ENCODE measurements at regions not wholly inside any gene's neighbourhood (a gene's known extent, or its start where the extent isn't known, plus 50 kb on each side); places are given as distances from the start of the nearest gene placed in this dataset.

DNA sequence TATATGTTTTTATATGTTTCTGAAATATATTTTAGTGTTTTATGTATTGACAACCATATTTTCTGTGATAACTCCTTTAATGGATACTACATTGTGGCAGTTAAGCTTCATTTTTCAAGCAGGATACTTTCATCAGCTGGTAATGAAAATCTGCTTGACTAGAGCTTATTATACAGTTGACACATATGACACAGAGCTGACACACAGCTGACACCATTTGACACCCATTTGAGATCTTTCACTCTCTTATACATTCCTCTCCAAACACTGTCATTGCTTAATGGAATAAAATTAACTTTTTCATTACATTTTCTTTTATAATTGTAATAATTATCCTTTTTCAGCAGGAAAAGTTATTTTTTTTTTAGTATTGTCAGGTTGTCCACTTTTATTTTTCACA, 561.1 kb upstream of the NDST4 start:
- H3K36me3 ChIP-seq (ENCODE audit: insufficient read depth, low read length), result no peaks in the 10 kb centered on the region
- H3K9me3 ChIP-seq (replicated peaks; ENCODE audit: low read length), result no peaks in the 10 kb centered on the region
- no peak overlapping the region for H3K9ac ChIP-seq (ENCODE audit: low read depth, low read length)
- no peaks in the 10 kb centered on the region for H3K27me3 ChIP-seq (ENCODE audit: control insufficient read depth, insufficient read depth, low read length)
- H3K4me2 ChIP-seq (ENCODE audit: low read length), result no peak overlapping the region
- no peaks in the 10 kb centered on the region for H3K4me1 ChIP-seq (ENCODE audit: control insufficient read depth, insufficient read depth, low read length)
- no peak overlapping the region for H3K4me3 ChIP-seq (ENCODE audit: low read length)

DNA sequence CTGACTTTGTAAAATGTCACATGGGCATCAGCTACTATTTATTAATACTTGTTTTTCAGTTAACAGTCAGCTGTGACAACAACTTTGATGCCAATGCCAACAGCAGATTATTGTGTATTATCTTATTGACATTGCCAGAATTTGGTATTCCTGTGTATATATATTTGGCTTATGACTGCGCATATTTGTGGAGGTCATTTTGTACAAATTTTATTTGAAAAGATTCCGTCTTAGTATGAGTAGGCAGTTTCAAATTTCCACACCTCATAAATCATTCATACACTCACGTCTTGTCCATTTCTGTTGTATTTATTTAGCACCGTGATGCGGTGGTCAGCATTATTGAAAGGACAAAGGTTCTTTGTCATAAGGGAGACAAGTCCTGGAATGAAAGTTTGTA, 558.2 kb upstream of the NDST4 start:
- Histone ChIP-seq H3K9ac (ENCODE audit: low read depth, low read length) (no peak overlapping the region), H3K4me1 (ENCODE audit: control insufficient read depth, insufficient read depth, low read length) (no peaks in the 10 kb centered on the region), H3K36me3 (ENCODE audit: insufficient read depth, low read length) (no peaks in the 10 kb centered on the region), H3K4me2 (ENCODE audit: low read length) (no peak overlapping the region), H3K9me3 (replicated peaks; ENCODE audit: low read length) (no peaks in the 10 kb centered on the region), H3K4me3 (ENCODE audit: low read length) (no peak overlapping the region), H3K27me3 (ENCODE audit: control insufficient read depth, insufficient read depth, low read length) (no peaks in the 10 kb centered on the region)

DNA sequence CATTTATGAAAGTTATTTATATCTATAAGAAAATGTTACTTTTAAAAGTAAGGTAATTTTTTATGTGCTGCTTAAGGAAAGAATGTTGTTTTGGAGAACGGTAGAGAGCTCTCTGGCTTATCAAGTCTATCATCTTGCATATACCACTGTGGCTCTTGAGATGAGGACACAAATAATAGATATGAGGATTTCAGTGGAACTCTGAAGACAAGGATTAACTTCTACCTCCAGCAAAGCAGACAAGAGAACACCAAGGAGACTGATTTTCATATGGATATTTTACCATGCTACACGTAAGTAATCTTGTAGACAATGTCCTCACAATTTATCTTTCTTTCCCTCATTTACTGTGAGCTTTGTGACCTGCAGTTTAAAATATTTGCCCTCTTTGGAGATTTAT, 557.5 kb upstream of the NDST4 start:
- no peak overlapping the region for H3K4me2 ChIP-seq (ENCODE audit: low read length)
- no peaks in the 10 kb centered on the region for H3K27me3 ChIP-seq (ENCODE audit: control insufficient read depth, insufficient read depth, low read length)
- H3K4me1 ChIP-seq (ENCODE audit: control insufficient read depth, insufficient read depth, low read length), result no peaks in the 10 kb centered on the region
- H3K9me3 ChIP-seq (replicated peaks; ENCODE audit: low read length), result no peaks in the 10 kb centered on the region
- no peak overlapping the region for H3K9ac ChIP-seq (ENCODE audit: low read depth, low read length)
- H3K4me3 ChIP-seq (ENCODE audit: low read length), result no peak overlapping the region
- H3K36me3 ChIP-seq (ENCODE audit: insufficient read depth, low read length), result no peaks in the 10 kb centered on the region

DNA sequence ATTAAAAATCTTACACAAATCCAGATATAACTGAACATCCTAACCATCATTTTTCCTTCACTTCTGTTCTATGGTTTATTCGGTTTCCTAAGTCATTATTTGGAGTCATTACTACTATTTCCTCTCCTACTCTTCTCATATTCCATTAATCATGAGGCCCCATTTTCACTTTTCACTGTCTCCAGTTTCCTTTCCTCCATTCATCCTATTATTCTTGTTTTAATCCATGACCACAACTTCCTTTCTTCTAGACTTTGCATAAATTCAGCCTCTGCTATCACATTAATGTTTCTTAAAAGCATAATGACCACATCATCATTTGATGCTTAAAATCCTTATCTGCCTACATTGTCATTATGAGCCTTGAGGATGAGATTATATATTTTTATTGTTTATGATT, 555.0 kb upstream of the NDST4 start:
- H3K4me2 ChIP-seq (ENCODE audit: low read length), result no peak overlapping the region
- no peak overlapping the region for H3K4me3 ChIP-seq (ENCODE audit: low read length)
- H3K9ac ChIP-seq (ENCODE audit: low read depth, low read length), result no peak overlapping the region
- no peaks in the 10 kb centered on the region for H3K36me3 ChIP-seq (ENCODE audit: insufficient read depth, low read length)
- no peaks in the 10 kb centered on the region for H3K4me1 ChIP-seq (ENCODE audit: control insufficient read depth, insufficient read depth, low read length)
- H3K9me3 ChIP-seq (replicated peaks; ENCODE audit: low read length), result no peaks in the 10 kb centered on the region
- H3K27me3 ChIP-seq (ENCODE audit: control insufficient read depth, insufficient read depth, low read length), result no peaks in the 10 kb centered on the region

DNA sequence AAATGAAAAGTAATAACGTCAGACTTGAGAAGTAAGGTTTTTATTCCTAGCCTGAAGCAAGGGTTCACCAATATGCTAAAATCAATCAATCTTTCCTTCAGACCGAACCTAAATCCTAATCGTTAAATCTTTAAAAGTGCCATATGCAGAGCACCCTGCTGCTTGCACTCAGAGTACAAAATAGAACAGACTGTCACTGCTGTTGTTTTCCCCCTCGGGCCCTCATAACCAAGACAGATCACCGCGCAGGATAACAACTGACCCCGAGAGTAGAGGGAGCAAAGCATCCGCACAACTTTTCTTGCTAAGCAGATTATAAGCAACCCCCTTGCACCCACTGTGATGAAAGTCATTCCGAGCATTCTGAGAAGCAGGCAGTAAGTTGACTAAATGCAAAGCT, 550.9 kb upstream of the NDST4 start:
- no peaks in the 10 kb centered on the region for H3K9me3 ChIP-seq (replicated peaks; ENCODE audit: low read length)
- no peaks in the 10 kb centered on the region for H3K36me3 ChIP-seq (ENCODE audit: insufficient read depth, low read length)
- no peaks in the 10 kb centered on the region for H3K27me3 ChIP-seq (ENCODE audit: control insufficient read depth, insufficient read depth, low read length)
- no peak overlapping the region for H3K4me3 ChIP-seq (ENCODE audit: low read length)
- H3K4me2 ChIP-seq (ENCODE audit: low read length), result no peak overlapping the region
- no peak overlapping the region for H3K9ac ChIP-seq (ENCODE audit: low read depth, low read length)
- H3K4me1 ChIP-seq (ENCODE audit: control insufficient read depth, insufficient read depth, low read length), result no peaks in the 10 kb centered on the region

DNA sequence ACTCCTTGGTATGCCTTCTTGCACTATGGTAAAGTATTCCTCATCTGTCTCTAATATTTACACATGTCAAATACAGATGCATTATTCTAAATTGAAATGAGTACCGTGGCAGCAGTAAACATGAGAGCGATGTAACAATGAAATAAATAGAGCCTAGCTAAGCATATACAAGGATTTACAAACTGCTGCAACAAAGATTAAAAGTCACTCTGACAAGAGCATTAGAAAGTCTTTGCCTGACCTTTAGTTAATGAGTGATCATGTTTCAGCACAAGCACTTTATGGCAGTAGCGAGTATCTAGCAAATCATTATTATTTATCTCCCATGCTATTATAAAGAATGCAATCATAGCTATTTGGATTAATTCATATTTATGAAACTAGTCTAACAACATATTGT, 547.0 kb upstream of the NDST4 start:
- H3K36me3 ChIP-seq (ENCODE audit: insufficient read depth, low read length), result no peaks in the 10 kb centered on the region
- H3K4me2 ChIP-seq (ENCODE audit: low read length), result no peak overlapping the region
- no peaks in the 10 kb centered on the region for H3K9me3 ChIP-seq (replicated peaks; ENCODE audit: low read length)
- no peaks in the 10 kb centered on the region for H3K27me3 ChIP-seq (ENCODE audit: control insufficient read depth, insufficient read depth, low read length)
- no peak overlapping the region for H3K9ac ChIP-seq (ENCODE audit: low read depth, low read length)
- H3K4me3 ChIP-seq (ENCODE audit: low read length), result no peak overlapping the region
- no peaks in the 10 kb centered on the region for H3K4me1 ChIP-seq (ENCODE audit: control insufficient read depth, insufficient read depth, low read length)

DNA sequence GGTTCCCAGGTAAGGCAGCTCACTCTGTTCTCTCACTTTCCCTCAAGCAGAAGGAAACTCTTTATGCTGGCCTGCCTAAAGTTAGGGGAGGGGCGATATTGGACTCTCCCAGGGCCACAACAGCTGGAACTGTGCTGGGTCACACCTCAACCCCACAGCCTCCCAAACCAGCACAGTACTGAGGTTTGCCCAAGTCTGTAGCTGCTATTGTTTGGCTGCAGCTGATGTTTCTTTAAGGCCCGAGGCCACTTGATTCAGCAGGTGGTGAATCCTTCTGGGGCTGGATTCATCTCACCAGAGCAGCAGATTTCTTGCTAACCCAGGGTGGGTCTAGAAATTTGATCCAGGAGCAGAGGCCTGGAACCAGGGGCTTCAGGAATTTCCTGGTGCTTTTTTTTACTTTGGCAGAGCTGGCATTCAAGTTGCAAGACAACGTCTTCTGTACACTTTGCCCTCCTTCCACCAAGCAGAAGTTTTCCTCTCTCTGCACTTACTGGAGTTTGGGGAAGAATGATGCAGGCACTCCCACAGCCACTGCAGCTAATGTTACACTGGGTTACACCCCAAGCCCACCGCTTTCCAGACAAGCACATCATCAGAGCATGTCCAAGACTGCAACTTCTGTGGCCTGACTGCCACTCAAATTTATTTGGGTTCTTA, 544.7 kb upstream of the NDST4 start:
- Histone ChIP-seq H3K4me2 (ENCODE audit: low read length) (no peak overlapping the region), H3K4me3 (ENCODE audit: low read length) (no peak overlapping the region), H3K9me3 (replicated peaks; ENCODE audit: low read length) (no peaks in the 10 kb centered on the region), H3K4me1 (ENCODE audit: control insufficient read depth, insufficient read depth, low read length) (no peaks in the 10 kb centered on the region), H3K27me3 (ENCODE audit: control insufficient read depth, insufficient read depth, low read length) (no peaks in the 10 kb centered on the region), H3K36me3 (ENCODE audit: insufficient read depth, low read length) (no peaks in the 10 kb centered on the region), H3K9ac (ENCODE audit: low read depth, low read length) (no peak overlapping the region)

DNA sequence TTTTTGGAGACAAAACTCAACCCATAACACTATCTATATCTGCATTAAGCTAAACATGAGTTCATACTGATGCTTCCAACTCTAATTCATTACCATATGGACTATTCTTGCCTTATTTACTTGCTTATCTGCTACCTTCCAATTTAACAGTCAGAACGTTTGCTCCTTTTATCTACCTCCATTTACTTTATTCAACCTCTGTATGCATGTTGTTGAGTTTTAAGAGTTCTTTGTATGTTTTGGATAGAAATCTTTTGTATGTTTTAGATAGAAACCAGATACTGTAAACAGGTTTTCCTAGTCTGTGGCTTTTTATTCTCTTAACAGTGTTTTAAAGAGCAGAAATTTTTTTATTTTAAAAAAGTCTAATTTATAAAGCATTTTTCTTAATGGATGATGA, 542.2 kb upstream of the NDST4 start:
- no peaks in the 10 kb centered on the region for H3K9me3 ChIP-seq (replicated peaks; ENCODE audit: low read length)
- H3K36me3 ChIP-seq (ENCODE audit: insufficient read depth, low read length), result no peaks in the 10 kb centered on the region
- no peak overlapping the region for H3K4me2 ChIP-seq (ENCODE audit: low read length)
- no peaks in the 10 kb centered on the region for H3K4me1 ChIP-seq (ENCODE audit: control insufficient read depth, insufficient read depth, low read length)
- no peak overlapping the region for H3K9ac ChIP-seq (ENCODE audit: low read depth, low read length)
- H3K4me3 ChIP-seq (ENCODE audit: low read length), result no peak overlapping the region
- no peaks in the 10 kb centered on the region for H3K27me3 ChIP-seq (ENCODE audit: control insufficient read depth, insufficient read depth, low read length)

DNA sequence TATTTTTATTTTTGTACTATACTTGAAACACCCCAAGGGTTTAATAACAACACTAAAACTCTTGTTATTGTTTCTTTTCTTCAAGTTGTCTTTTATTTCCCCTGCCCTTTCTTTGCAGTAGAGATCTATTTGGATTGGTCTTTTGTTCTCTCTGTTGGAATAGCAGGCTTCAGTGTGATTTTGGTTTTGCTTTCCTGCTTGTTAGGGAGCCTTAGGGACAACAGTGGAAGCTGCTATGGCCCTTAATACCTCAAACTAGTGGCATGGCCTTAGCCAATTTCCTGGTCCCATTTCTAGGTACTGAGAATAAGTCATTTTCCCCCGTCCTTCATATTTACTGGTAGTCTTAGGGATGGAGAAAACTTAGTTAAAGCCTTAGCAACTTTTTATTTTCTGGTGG, 535.4 kb upstream of the NDST4 start:
- Histone ChIP-seq H3K27me3 (ENCODE audit: control insufficient read depth, insufficient read depth, low read length) (no peaks in the 10 kb centered on the region), H3K4me3 (ENCODE audit: low read length) (no peak overlapping the region), H3K9me3 (replicated peaks; ENCODE audit: low read length) (no peaks in the 10 kb centered on the region), H3K9ac (ENCODE audit: low read depth, low read length) (no peak overlapping the region), H3K4me1 (ENCODE audit: control insufficient read depth, insufficient read depth, low read length) (no peaks in the 10 kb centered on the region), H3K4me2 (ENCODE audit: low read length) (no peak overlapping the region), H3K36me3 (ENCODE audit: insufficient read depth, low read length) (no peaks in the 10 kb centered on the region)

DNA sequence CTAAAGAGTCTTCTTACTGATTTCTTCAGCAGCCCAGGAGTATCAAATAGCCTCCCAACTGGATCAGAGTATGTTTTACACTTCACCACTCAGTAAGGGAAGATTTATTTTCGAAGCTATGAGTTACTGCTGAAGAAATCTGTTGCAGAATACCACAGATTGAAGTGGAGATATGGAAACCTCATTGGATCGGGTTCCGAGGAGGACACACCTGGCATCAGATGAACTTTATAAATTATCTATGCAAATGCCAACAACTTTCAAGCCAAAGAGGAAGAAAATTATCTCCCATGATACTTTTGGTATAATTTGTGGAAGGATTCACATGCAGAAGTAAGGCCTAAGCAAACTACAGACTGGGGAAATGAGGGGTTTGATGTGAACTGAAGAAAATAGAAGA, 515.9 kb upstream of the NDST4 start:
- H3K9me3 ChIP-seq (replicated peaks; ENCODE audit: low read length), result no peaks in the 10 kb centered on the region
- no peaks in the 10 kb centered on the region for H3K36me3 ChIP-seq (ENCODE audit: insufficient read depth, low read length)
- H3K9ac ChIP-seq (ENCODE audit: low read depth, low read length), result no peak overlapping the region
- H3K4me1 ChIP-seq (ENCODE audit: control insufficient read depth, insufficient read depth, low read length), result no peaks in the 10 kb centered on the region
- no peaks in the 10 kb centered on the region for H3K27me3 ChIP-seq (ENCODE audit: control insufficient read depth, insufficient read depth, low read length)
- H3K4me3 ChIP-seq (ENCODE audit: low read length), result no peak overlapping the region
- no peak overlapping the region for H3K4me2 ChIP-seq (ENCODE audit: low read length)

DNA sequence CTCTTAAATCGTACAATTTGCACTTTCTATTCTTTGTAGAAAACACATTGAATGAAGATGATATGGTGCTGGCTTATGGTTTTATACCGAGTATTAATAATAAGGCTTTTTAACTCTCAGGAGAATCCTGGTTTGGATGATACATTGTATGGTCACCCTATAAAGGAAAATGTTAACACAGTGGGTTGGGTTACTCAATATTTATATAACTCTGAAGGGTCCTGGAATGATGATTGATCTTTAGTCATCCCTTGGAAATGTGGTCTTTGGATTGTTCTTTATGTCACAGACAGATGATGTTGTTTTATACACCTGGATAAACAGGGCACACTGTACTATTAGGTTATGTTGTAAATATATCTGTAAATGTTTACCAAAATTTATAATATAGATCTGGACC, 496.2 kb upstream of the NDST4 start:
- H3K9me3 ChIP-seq (replicated peaks; ENCODE audit: low read length), result no peaks in the 10 kb centered on the region
- no peaks in the 10 kb centered on the region for H3K36me3 ChIP-seq (ENCODE audit: insufficient read depth, low read length)
- H3K4me3 ChIP-seq (ENCODE audit: low read length), result no peak overlapping the region
- no peaks in the 10 kb centered on the region for H3K4me1 ChIP-seq (ENCODE audit: control insufficient read depth, insufficient read depth, low read length)
- H3K27me3 ChIP-seq (ENCODE audit: control insufficient read depth, insufficient read depth, low read length), result no peaks in the 10 kb centered on the region
- no peak overlapping the region for H3K4me2 ChIP-seq (ENCODE audit: low read length)
- no peak overlapping the region for H3K9ac ChIP-seq (ENCODE audit: low read depth, low read length)

DNA sequence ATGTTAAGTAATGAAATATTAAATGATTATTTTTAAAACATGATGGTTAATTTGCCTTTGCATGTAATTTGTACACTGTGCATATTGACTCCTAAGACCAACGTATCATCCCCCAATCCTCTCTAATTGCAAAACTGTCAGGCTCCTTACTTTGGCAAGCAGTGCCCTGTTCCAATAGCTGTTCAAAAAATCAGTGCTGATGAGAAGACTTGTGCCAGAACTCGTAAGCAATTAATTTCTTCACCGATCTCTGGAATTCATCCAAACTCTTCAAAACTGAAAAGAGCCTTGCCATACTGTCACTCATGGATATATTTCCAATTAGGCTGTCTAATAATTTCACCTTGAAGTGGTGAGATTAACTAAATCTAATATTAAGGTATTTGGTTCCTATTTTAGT, 493.9 kb upstream of the NDST4 start:
- Histone ChIP-seq H3K27me3 (ENCODE audit: control insufficient read depth, insufficient read depth, low read length) (no peaks in the 10 kb centered on the region), H3K9me3 (replicated peaks; ENCODE audit: low read length) (no peaks in the 10 kb centered on the region), H3K4me2 (ENCODE audit: low read length) (no peak overlapping the region)

More for the DNA sequence above, 493.9 kb upstream of the NDST4 start:
- Histone ChIP-seq H3K4me1 (ENCODE audit: control insufficient read depth, insufficient read depth, low read length) (no peaks in the 10 kb centered on the region), H3K4me3 (ENCODE audit: low read length) (no peak overlapping the region), H3K36me3 (ENCODE audit: insufficient read depth, low read length) (no peaks in the 10 kb centered on the region), H3K9ac (ENCODE audit: low read depth, low read length) (no peak overlapping the region)

Data from skeletal muscle satellite cell (primary cell).